NCI-H1694 treated with DMSO at 0.1 percent for 48 hours (cell line): ENCODE measurements at regions not wholly inside any gene's neighbourhood (a gene's known extent, or its start where the extent isn't known, plus 50 kb on each side); places are given as distances from the start of the nearest gene placed in this dataset.

Source experiments
- DNase-seq: peaks from one replicate; lab custom pipeline; 2025; lab: John Stamatoyannopoulos, UW

DNA sequence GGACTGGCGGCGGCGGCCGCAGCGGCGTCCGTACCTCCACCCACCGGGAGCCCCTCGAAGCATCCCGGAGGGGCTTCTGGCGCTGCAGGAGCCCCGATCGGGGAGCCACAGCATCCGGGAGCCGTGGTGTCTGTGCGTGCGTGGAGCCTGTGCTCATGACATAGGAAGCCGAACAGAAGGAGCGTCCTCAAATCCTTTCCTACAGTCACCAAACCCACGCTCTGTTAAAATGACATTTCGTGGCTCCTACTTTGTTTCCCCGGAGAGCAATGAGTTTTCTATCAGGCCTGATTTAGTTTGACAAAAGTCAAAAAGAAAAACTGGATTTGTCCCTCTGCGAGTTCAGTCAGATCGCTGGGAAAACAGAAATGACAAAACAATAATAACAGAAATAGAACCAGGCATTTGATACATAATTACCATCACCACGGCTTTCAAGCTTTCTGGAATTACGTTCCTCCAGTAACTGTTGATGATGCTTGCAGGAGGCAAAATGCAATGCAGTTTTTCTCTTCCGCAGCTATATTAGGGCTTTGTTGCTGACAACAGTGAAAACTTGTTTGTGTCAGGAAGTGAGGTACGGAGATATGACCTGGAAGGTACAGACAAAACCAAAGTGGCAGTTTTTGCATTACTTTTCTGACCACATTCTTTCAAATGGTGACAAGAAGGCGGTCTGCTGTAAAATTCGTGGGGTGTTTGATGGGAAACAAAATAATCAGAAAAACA, 219.3 kb upstream of the MKLN1 start:
- DNase-seq = no peak

- DNase-seq = no peak
Observed at GRCh38 chr7:131109011-131109758, 218.5 kb upstream of the MKLN1 start.

- peak; percentile 11 for DNase-seq
Observed at GRCh38 chr7:131109759-131110296, 217.8 kb upstream of the MKLN1 start.

DNA sequence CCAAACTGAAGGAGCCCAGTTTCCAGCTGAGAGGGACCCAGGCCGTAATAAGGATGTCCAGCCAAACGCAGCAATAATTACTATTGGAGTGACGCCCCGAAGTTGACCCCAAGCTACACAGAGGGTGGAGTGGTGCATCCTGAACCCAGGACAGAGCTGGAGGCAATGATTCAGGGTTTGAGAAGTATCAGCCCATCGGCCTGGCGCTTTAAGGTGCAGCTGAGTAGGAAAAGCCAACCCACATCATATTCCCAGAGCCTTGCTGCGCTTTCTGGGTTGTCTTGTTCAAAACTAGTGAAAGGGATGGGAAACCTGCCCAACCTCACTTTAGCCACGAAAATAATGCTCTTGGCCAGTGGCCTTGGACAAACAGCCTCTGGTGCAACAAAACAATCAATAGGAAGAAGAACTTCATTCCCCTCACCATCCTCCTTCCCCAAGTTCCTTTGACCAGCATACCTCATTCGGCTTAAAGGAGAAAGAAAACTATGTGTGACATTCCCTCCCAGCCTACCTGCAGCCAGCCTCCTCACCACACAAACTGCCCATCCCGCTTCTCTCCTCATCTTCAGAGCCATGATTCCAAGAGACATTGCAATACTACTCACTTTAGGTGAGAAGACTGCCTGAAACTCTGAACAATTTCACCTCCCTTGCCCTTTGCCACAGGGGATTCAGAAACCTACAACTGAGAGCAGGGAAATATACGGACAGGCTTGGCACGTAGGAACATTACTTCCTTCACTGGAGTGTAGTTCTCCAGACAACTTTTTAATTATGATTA, 217.2 kb upstream of the MKLN1 start:
- DNase-seq = no peak

DNA sequence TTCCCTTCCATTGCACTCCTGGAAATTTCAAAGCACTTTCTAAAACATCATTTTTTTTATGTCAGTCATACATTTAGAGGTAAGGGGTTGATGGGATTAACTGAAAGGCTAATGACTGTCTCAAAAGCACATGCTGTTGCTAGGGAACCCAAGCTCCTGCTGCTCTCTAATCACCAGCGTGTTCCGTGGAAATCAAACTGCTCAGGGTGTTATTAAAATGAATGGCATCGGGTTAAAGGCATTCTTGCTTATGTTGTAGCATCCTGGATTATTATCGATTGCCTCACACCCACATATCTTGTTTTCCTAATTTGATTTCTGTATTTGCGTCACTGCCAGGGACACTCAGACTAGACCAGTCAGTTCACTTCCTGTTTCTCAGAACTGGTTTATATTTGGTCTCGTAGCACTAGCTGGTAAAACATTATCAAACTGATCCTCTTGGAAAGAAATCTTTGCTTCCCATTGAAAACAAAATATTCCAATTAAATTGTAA, 216.5 kb upstream of the MKLN1 start:
- DNase-seq = no peak

GRCh38 chr7:131111792-131112191, 215.9 kb upstream of the MKLN1 start:
- DNase-seq = no peak

- no peak for DNase-seq
Observed at GRCh38 chr7:131112431-131112830, 215.2 kb upstream of the MKLN1 start.

DNA sequence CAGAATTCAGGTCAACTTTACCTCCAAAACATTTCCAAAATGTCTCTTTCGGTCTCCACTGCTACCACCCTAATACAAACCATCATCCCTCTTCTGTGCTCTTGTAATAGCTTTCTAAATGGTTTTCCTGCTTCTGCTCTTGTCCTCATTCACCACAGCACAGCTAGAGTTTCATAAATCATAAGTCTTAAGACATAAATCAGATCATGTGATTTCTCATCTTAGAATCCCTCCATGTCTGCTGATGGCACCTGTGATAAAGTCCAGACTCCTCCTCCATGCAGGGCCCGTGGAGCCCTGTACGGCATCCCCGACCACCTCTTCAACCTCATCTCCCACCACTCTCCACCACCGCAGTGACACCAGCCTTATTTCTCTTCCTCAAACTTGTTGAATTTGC, 212.3 kb upstream of the MKLN1 start:
- no peak for DNase-seq

DNA sequence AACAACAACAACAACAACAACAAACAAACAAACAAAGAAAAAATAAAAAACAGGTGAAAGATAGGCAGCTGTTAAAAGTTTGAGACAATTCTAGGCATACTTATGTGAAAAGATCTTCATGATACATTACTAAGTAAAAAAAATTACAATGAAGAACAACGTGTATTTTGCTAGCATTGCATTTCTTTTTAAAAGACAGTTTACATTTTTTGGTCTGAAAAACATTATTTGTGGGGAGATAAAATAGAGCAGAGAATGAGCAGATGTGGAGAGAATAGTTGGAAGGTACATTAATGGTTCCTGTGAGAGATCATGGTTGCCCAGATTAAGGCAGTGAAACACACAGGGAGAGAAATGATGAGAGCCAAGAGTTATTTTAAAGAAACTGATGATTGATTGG, 210.2 kb upstream of the MKLN1 start:
- DNase-seq = no peak

DNA sequence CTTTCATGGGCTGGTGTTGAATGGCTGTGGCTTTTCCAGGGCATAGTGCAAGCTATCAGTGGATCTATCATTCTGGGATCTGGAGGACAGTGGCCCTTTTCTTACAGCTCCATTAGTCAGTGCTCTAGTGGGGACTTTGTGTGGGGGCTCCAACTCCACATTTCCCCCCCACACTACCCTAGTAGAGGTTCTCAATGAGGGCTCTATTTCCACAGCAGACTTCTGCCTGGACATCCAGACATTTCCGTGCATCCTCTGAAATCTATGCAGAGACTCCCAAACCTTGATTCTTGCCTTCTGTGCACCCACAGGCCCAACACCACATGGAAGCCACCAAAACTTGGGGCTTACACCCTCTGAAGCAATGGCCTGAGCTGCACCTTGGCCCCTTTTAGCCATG, 208.3 kb upstream of the MKLN1 start:
- no peak for DNase-seq

DNA sequence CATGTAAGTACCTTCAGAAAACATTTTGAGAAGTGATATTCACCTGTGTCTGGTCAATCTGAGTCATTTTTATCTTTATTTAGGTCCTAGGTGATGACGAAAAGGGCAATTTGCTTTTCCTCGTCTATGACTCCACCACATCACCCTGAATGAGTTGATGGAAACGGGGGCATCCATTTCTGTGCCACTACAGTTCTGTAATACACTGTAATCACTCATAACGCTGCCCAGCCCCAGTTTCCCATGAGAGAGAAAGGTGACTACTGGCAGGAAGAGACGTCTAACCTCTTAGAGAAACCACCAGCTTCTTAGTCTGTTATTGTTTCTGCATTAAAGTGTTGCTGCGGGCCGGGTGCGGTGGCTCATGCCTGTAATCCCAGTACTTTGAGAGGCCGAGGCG, 205.3 kb upstream of the MKLN1 start:
- no peak for DNase-seq

DNA sequence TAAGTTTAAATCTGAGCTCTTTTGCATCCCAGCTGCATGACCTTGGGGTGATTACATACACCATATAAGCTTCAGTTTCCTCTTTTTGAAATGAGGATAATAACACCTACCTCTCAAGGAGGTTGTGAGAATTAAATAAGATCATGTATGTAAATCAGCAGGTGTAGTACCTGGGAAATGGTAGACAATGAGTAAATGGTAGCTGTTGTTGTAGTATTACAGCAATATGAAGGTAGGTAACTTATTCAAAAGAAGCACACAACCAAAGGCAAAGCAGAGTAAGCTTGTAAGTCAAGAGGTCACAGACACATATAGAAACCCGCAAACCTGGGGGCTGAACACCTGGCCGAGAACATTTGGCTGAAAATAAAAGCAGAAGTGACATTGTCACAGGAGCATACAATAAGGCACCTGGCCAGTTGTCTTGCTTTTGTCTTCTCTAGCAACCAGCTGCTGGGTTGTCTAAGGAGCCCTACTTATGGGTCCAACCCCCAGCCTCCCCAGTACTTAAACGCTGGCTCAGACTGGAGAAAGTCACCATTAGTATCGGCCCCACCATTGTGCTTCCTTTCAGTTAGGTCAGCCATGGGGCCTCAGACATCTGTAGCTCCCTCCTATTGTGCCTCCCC, 203.6 kb upstream of the MKLN1 start:
- no peak for DNase-seq

DNA sequence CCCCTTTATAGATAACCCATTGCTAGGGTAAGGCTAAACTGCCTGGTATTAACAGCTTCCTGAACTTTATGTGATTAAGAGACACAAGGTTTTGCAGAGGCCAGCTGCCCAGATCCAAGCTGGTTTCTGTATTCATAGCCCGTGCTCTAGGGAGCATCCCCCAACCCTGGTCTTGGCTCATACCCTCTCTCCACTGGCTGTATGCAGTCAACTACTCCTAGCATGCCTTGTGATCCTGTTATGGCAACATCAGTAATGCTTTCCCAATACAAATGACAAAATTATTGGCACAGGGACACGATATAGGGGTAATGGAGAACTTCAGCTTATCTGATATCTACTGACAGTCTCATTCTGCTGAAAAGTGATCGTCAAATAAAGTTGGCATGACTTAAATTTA, 202.8 kb upstream of the MKLN1 start:
- DNase-seq = no peak

DNA sequence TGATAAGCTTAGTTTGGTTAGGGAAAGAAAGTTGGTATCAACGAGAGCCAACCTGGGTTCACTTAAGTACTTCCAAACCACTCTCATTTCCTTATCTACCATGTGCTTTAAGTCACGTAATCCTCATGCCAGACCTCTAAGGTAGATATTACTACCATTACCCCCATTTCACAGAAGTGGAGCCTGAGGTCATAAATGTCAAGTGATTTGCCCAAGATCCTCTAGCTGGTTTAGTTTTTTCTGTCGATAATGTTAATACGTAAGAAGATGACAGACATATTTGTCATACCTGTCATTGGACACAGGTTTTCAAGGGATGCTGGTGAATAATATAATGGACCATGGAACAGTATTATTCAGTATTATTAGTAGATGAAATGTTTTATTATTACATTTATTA, 197.4 kb upstream of the MKLN1 start:
- no peak for DNase-seq

DNA sequence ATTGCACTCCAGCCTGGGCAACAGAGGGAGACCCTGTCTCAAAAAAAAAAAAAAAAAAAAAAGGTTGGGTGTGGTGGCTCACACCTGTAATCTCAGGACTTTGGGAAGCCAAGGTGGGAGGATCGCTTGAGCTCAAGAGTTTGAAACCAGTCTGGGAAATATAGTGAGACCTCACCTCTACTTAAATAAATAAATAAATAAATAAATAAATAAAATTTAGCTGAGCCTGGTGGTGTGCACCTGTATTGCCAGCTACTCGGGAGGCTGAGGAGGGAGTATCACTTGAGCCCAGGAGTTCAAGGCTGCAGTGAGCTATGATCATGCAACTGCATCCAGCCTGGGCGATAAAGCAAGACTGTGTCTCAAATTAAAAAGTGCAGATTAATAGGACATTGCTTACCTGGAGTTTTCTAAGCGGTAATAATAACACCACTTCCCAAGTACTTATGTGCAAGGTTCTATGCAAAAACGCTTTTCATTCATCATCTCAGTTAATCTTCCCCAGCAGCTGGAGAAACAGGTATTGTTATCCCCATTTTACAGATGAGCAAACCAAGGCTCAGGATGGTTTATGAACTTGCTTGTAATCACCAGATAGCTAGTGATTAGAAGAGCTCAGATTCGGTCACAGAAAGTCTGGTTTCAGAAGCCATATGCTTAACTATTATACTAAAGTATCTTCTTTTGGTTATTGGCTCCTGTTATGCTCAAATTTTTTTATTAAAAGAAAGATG, 196.5 kb upstream of the MKLN1 start:
- no peak for DNase-seq

- DNase-seq = no peak
Observed at GRCh38 chr7:131131746-131132431, 195.8 kb upstream of the MKLN1 start.

- DNase-seq = no peak
Observed at GRCh38 chr7:131139462-131139861, 188.2 kb upstream of the MKLN1 start.

DNA sequence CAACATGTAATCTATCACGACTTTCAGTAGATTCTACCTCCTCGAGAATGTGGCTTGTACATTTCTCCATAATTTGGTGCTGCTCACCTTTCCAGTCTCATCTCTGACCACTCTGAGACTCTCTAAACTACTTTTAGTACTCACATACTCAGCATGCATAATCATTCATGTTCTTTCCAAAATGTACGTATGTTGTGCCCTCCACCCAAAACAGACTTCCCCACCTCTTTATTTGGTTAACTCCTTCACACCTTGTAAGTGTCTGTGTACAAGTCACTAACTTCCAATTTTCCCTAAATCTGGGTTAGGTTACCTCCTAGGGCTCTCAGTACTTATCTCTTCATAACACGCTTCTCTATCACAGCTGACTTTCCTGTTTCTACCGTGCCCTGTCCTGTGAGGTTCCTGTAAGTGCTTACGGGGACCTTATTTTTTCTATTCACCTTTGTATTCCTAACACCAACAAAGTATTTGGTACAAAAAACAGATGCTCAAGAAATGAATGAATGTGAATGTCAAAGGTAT, 186.2 kb upstream of the MKLN1 start:
- no peak for DNase-seq

GRCh38 chr7:131143869-131144268, 183.8 kb upstream of the MKLN1 start:
- no peak for DNase-seq

GRCh38 chr7:131145026-131145425, 182.7 kb upstream of the MKLN1 start:
- DNase-seq = no peak
